IMR-90 (cell line): ENCODE measurements at regions not wholly inside any gene's neighbourhood (a gene's known extent, or its start where the extent isn't known, plus 50 kb on each side); places are given as distances from the start of the nearest gene placed in this dataset.

ENCODE experiments used
- POLR2A ChIP-seq: IDR thresholded peaks from 2 replicates; pipeline ENCODE4 v1.6.1; 2012; ENCODE audit warnings: mild to moderate bottlenecking, low read depth, low read length
- TF ChIP-seq, protein P1 (sequence below): conservative IDR thresholded peaks from 2 replicates; pipeline ENCODE4 v1.5.1; 2012; ENCODE audit warnings: mild to moderate bottlenecking, low read depth, low read length, improper control_type of control experiment
- TF ChIP-seq, protein P2 (sequence below): fragments of 150-350 bp; IDR thresholded peaks from 2 replicates; pipeline ENCODE4 v1.6.1; 2017; ENCODE audit warnings: mild to moderate bottlenecking, antibody characterized with exemption, low read length, low read depth

DNA sequence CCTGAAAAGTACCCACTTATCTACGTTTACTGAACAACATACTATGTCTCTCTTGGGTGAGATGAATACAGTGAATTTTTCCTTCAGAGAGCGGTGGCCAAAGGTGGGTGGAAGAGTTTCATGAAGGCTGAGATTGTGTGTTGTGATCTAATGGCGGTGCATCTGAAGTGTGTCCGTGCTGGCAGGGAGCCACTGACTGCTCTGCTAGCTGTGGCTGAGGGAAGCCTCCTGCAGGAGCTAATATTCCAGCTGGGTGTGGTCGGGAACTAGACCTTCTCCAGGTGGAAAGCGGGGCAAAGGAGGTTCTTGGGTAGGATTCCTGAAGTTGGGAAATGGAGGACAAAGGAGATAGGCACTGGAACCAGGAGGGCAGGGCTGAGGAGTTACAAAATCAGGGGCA lies 69.2 kb upstream of the GRB10 start:
- TF ChIP-seq, protein P1, sequence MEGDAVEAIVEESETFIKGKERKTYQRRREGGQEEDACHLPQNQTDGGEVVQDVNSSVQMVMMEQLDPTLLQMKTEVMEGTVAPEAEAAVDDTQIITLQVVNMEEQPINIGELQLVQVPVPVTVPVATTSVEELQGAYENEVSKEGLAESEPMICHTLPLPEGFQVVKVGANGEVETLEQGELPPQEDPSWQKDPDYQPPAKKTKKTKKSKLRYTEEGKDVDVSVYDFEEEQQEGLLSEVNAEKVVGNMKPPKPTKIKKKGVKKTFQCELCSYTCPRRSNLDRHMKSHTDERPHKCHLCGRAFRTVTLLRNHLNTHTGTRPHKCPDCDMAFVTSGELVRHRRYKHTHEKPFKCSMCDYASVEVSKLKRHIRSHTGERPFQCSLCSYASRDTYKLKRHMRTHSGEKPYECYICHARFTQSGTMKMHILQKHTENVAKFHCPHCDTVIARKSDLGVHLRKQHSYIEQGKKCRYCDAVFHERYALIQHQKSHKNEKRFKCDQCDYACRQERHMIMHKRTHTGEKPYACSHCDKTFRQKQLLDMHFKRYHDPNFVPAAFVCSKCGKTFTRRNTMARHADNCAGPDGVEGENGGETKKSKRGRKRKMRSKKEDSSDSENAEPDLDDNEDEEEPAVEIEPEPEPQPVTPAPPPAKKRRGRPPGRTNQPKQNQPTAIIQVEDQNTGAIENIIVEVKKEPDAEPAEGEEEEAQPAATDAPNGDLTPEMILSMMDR = no peak
- TF ChIP-seq POLR2A = no peak
- TF ChIP-seq, protein P2, sequence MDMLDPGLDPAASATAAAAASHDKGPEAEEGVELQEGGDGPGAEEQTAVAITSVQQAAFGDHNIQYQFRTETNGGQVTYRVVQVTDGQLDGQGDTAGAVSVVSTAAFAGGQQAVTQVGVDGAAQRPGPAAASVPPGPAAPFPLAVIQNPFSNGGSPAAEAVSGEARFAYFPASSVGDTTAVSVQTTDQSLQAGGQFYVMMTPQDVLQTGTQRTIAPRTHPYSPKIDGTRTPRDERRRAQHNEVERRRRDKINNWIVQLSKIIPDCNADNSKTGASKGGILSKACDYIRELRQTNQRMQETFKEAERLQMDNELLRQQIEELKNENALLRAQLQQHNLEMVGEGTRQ = no peak
